Right lobe of liver (tissue), 6 donors: ENCODE measurements at regions not wholly inside any gene's neighbourhood (a gene's known extent, or its start where the extent isn't known, plus 50 kb on each side); places are given as distances from the start of the nearest gene placed in this dataset.

Source experiments
- ATAC-seq, 4 donors: fragments of 200-7000 bp; cut with Tn5 transposase; one replicate each; pipeline ENCODE4 v1.9.1; 2020; ENCODE audit warnings: mild to moderate bottlenecking in 4 of 4, moderate library complexity in 4 of 4
- DNase-seq, 3 donors: peaks; one replicate each; pipeline ENCODE4 v3.0.0-alpha.2; 2020
- H3K27ac ChIP-seq, 3 donors: fragments of 200-600 bp; one replicate each; pipeline ENCODE4 v1.8.0; 2022
- H3K27me3 ChIP-seq, 2 donors: fragments of 200-600 bp; one replicate each; pipeline ENCODE4 v1.8.0; 2022
- H3K36me3 ChIP-seq, 4 donors: fragments of 200-600 bp; sonication (generic) in 1 of 4; one replicate each; pipeline versions ENCODE4 v1.5.1 to v1.8.0; 2017 to 2022; ENCODE audit warnings: control low read depth in 1 of 4
- H3K4me1 ChIP-seq, 4 donors: fragments of 200-600 bp; sonication (generic) in 1 of 4; one replicate each; pipeline versions ENCODE4 v1.5.1 to v1.8.0; 2017 to 2022; ENCODE audit warnings: control low read depth in 1 of 4
- H3K4me3 ChIP-seq, 3 donors: fragments of 200-600 bp; one replicate each; pipeline ENCODE4 v1.8.0; 2022
- H3K9me3 ChIP-seq, 4 donors: fragments of 200-600 bp; sonication (generic) in 1 of 4; one replicate each; pipeline versions ENCODE4 v1.5.1 to v1.8.0; 2017 to 2022; ENCODE audit warnings: control low read depth in 1 of 4
- POLR2A ChIP-seq: fragments of 450-650 bp; IDR thresholded peaks from one replicate; pipeline ENCODE4 v1.6.1; 2017; ENCODE audit warnings: antibody characterized with exemption, mild to moderate bottlenecking
- WGBS: methylation state at CpG from one replicate; pipeline ENCODE4 v1.1.6; 2018; ENCODE audit warnings: low coverage, low lambda C conversion rate; ENCODE audit not compliant: insufficient coverage; ENCODE audit errors: missing lambda C conversion rate; 5-methylcytosine and 5-hydroxymethylcytosine counted together
- intact Hi-C, 2 donors: fragments of 100-400 bp; cut with DNase I; formaldehyde crosslinking; loops; one replicate each; pipeline versions ENCODE4 v1.11.2 to v1.14.1; 2022
- TF ChIP-seq, protein P1 (sequence below), 4 donors: fragments of 200-600 bp in 3 of 4; fragments of 450-650 bp in 1 of 4; IDR thresholded peaks; one replicate each; pipeline versions ENCODE4 v1.5.1 to v1.8.0; 2016 to 2022; ENCODE audit warnings: antibody characterized with exemption in 4 of 4, mild to moderate bottlenecking in 2 of 4
- donor health status: DM: no; HTN: yes; CAD: no.
- donor health status: DM: no; HTN: no; CAD: no.
- donor health status: DM: no; HTN: no; CAD: no.
- donor health status: DM: no; HTN: yes; CAD: no.
- donor health status: DM: no; HTN: yes; CAD: no.

DNA sequence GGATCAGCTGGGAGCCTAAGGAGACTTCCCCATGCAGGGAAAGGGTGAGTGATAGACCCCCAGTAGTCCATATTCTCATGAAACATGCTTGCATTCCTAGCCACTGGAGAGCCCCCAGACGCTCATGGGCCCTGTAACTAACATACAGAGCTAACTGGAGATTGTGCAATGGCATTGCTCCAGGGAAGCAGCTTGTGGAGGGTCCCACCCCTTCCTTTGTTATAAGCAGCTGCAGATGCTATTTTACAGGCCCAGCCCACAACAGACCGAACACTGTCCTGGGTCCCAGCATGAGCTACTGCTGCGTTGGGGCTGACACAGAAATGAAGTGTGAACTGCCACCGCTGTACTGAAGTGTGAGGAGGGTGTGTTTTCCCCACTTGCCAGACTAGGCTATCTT lies 1465.7 kb upstream of the DIAPH2 start:
- H3K36me3 ChIP-seq = no peaks in the 10 kb centered on the region
- H3K27me3 ChIP-seq = no peaks in the 10 kb centered on the region
- no peak overlapping the region for H3K27ac ChIP-seq
- no peak overlapping the region for H3K4me3 ChIP-seq
- no peak for DNase-seq
- 33% methylated on average over 4 of the region's 4 CpGs for WGBS
- no peaks in the 10 kb centered on the region for H3K9me3 ChIP-seq
- no peak for ATAC-seq
- H3K4me1 ChIP-seq = no peaks in the 10 kb centered on the region
- TF ChIP-seq POLR2A = no peak
- intact Hi-C loops = no loop called here

DNA sequence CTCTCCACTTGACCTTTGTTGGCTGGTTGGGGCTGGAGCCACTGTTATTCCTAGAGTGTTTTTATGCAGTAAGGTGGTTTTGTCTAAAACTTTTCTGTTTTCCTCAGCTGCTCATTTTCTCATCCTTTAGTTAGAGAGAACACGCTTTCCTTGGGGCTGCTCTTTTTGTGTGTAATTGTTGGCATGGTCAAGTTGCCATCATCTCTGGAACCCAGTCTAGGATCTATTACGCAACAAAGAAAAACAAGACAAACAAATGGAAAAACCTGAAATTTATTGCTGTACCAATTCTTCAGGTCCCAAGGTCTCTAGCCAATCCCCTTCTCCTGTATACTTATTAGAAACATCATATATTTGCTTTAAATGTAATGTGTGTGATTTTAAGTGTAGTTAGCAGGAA lies 1436.3 kb upstream of the DIAPH2 start:
- Histone ChIP-seq H3K36me3 (no peaks in the 10 kb centered on the region), H3K27me3 (no peaks in the 10 kb centered on the region), H3K9me3 (peaks cover 0 to 4% (median 0%) of the 10 kb centered on the region in 4 donors), H3K4me1 (no peaks in the 10 kb centered on the region), H3K27ac (no peak overlapping the region), H3K4me3 (no peak overlapping the region)
- WGBS = 66% methylated on average over 2 of the region's 2 CpGs
- intact Hi-C loops = no loop called here
- no peak for TF ChIP-seq POLR2A
- TF ChIP-seq, protein P1, sequence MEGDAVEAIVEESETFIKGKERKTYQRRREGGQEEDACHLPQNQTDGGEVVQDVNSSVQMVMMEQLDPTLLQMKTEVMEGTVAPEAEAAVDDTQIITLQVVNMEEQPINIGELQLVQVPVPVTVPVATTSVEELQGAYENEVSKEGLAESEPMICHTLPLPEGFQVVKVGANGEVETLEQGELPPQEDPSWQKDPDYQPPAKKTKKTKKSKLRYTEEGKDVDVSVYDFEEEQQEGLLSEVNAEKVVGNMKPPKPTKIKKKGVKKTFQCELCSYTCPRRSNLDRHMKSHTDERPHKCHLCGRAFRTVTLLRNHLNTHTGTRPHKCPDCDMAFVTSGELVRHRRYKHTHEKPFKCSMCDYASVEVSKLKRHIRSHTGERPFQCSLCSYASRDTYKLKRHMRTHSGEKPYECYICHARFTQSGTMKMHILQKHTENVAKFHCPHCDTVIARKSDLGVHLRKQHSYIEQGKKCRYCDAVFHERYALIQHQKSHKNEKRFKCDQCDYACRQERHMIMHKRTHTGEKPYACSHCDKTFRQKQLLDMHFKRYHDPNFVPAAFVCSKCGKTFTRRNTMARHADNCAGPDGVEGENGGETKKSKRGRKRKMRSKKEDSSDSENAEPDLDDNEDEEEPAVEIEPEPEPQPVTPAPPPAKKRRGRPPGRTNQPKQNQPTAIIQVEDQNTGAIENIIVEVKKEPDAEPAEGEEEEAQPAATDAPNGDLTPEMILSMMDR (IDR thresholded peaks at IDR 0.05) = no peak
- DNase-seq (no peak), ATAC-seq (no peak)

DNA sequence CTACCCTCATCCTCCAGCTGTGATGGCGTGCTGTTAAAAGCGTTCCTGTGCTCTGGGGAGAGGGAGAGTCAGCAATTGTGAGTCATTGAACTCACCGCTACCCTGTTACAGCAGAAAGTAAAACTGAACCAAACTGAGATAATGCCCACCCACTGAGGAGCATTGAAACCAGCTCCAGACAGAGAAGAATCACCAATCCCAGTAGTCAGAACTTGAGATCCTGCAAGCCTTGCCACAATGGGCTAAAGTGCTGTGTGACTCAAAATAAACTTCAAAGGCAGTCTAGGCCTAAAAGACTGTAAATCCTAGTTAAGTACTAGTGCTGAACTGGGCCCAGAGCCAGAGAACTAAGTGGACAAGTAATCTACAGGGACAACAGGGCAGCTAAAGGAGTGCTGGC lies 1394.2 kb upstream of the DIAPH2 start:
- ATAC-seq = no peak
- no peak for DNase-seq
- WGBS = 69% methylated on average over 3 of the region's 3 CpGs
- H3K27me3 ChIP-seq = no peaks in the 10 kb centered on the region
- H3K4me3 ChIP-seq = no peak overlapping the region
- no peaks in the 10 kb centered on the region for H3K4me1 ChIP-seq
- H3K36me3 ChIP-seq = no peaks in the 10 kb centered on the region
- TF ChIP-seq, protein P1 (IDR thresholded peaks at IDR 0.05) = no peak
- no peak for TF ChIP-seq POLR2A
- no peak overlapping the region for H3K27ac ChIP-seq
- intact Hi-C loops = no loop called here
- no peaks in the 10 kb centered on the region for H3K9me3 ChIP-seq

DNA sequence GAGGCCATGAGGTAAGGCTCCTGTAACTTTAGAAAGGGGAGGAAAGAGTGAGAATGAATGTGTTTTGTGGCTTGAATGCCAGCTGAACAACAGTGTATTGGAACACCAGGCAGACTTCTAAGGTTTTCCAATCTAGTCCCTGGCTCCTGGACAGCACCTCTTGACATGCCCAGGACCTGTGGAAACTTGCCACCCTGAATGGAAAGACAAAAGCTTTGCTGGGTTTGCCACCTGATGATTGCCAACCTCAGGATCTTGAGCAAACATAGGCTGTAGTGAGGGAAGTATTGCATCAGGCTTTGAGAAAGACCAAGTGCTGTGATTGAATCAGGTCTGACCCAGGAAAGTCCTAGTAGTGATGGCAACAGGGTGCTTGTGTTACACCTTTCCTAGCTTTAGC lies 1393.1 kb upstream of the DIAPH2 start:
- ATAC-seq (no peak), DNase-seq (no peak)
- Histone ChIP-seq H3K9me3 (no peaks in the 10 kb centered on the region), H3K36me3 (no peaks in the 10 kb centered on the region), H3K4me1 (no peaks in the 10 kb centered on the region), H3K27me3 (no peaks in the 10 kb centered on the region), H3K4me3 (no peak overlapping the region), H3K27ac (no peak overlapping the region)
- intact Hi-C loops = no loop called here
- TF ChIP-seq, protein P1 (IDR thresholded peaks at IDR 0.05) = no peak
- TF ChIP-seq POLR2A = no peak

DNA sequence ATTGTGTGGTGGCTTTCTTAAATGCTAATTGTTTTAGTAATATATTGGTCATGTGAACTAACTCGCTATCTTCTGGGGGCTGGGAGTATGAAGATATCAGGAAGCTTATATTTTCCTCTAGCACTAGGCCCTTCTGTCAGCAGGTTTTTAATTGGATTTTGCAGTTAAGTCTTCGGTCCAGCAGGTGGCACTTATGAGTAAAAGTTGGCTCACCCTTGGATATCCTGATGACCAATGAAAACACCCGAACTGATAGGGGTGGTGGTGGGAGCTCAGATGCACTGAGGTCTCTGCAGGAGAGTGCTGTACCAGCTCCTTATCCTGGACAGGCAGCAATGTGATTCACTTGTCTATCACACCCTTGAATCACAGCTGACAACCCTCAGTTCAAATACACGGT lies 1365.8 kb upstream of the DIAPH2 start:
- TF ChIP-seq, protein P1 (IDR thresholded peaks at IDR 0.05) = peak; percentile 16 to 48 (median 38)
- no peak for TF ChIP-seq POLR2A
- WGBS = 12% methylated on average over 3 of the region's 4 CpGs

More for the DNA sequence above, 1365.8 kb upstream of the DIAPH2 start:
- no peak overlapping the region for H3K4me3 ChIP-seq
- H3K27me3 ChIP-seq = no peaks in the 10 kb centered on the region
- intact Hi-C loops = no loop called here
- DNase-seq = no peak
- no peaks in the 10 kb centered on the region for H3K4me1 ChIP-seq
- no peak overlapping the region for H3K27ac ChIP-seq
- peak in 3 of 4 donors; percentile 36 to 50 (median 49) for ATAC-seq
- H3K36me3 ChIP-seq = no peaks in the 10 kb centered on the region
- no peaks in the 10 kb centered on the region for H3K9me3 ChIP-seq
